H1 (cell line): ENCODE measurements at regions not wholly inside any gene's neighbourhood (a gene's known extent, or its start where the extent isn't known, plus 50 kb on each side); places are given as distances from the start of the nearest gene placed in this dataset.

Experiments
- CTCF ChIA-PET: fragments of 300-600 bp; sonication (Branson Sonifier 250); formaldehyde crosslinking; loops from one replicate; lab custom pipeline; 2021; ENCODE audit not compliant: partially characterized antibody; lab: Charles Lee
- POLR2A ChIA-PET: fragments of 300-600 bp; sonication (Branson Sonifier 250); formaldehyde crosslinking; loops from one replicate; lab custom pipeline; 2021; ENCODE audit warnings: inconsistent platforms; ENCODE audit not compliant: partially characterized antibody; lab: Charles Lee
- DNase-seq, 2 experiments: peaks; one replicate each; pipeline versions ENCODE4 v3.0.0 to v3.0.0-alpha.2; 2010 to 2022; ENCODE audit warnings: low spot score in 2 of 2, low read depth in 1 of 2, mixed read lengths in 1 of 2
- FAIRE-seq: peaks from 2 replicates; lab custom pipeline; 2011; peaks lifted over from hg19 to GRCh38; lab: Jason Lieb, UNC
- H2AFZ ChIP-seq: 2 replicates; pipeline ENCODE4 v1.8.1; 2012; ENCODE audit warnings: low read length, inconsistent platforms
- H2AK5ac ChIP-seq: 2 replicates; pipeline ENCODE4 v1.6.1; 2013; ENCODE audit warnings: low read depth, low read length
- H2BK120ac ChIP-seq: replicated peaks from 2 replicates; pipeline ENCODE3; 2013; ENCODE audit warnings: low read depth, low read length, inconsistent platforms
- H2BK12ac ChIP-seq: 2 replicates; pipeline ENCODE4 v1.6.1; 2013; ENCODE audit warnings: low read depth, low read length
- H2BK15ac ChIP-seq: 2 replicates; pipeline ENCODE4 v1.6.1; 2013; ENCODE audit warnings: low read length
- H2BK20ac ChIP-seq: 2 replicates; pipeline ENCODE4 v1.6.1; 2013; ENCODE audit warnings: low read length
- H2BK5ac ChIP-seq: 2 replicates; pipeline ENCODE4 v1.6.1; 2013; ENCODE audit warnings: low read depth, low read length
- H3K14ac ChIP-seq: 2 replicates; pipeline ENCODE4 v1.6.1; 2013; ENCODE audit warnings: inconsistent platforms; ENCODE audit not compliant: insufficient read length
- H3K18ac ChIP-seq: 2 replicates; pipeline ENCODE4 v1.6.1; 2013; ENCODE audit warnings: low read length; ENCODE audit errors: extremely low read depth
- H3K23ac ChIP-seq: 2 replicates; pipeline ENCODE4 v1.6.1; 2013; ENCODE audit warnings: inconsistent platforms; ENCODE audit not compliant: insufficient read length
- H3K23me2 ChIP-seq: 2 replicates; pipeline ENCODE4 v1.6.1; 2013; ENCODE audit warnings: low read depth, low read length
- H3K27ac ChIP-seq: 2 replicates; pipeline ENCODE4 v1.6.1; 2011; ENCODE audit warnings: low read depth, low read length, inconsistent platforms
- H3K27me3 ChIP-seq, 4 experiments: replicated peaks in 1 of 4; 1 replicate in 1 of 4; 2 replicates in 3 of 4; pipeline versions ENCODE4 v1.6.1 to v1.8.1; 2011 to 2013; ENCODE audit warnings: low read length in 3 of 4, mild to moderate bottlenecking in 3 of 4, inconsistent platforms in 2 of 4, mixed read lengths in 2 of 4, moderate library complexity in 1 of 4; ENCODE audit not compliant: control insufficient read depth in 3 of 4, insufficient read depth in 3 of 4; ENCODE audit errors: extremely low read depth in 1 of 4
- H3K36me3 ChIP-seq, 4 experiments: 2 replicates each; pipeline versions ENCODE4 v1.6.1 to v1.8.1; 2011 to 2013; ENCODE audit warnings: mild to moderate bottlenecking in 4 of 4, low read length in 3 of 4, moderate library complexity in 2 of 4, control low read depth in 1 of 4, inconsistent platforms in 1 of 4; ENCODE audit not compliant: insufficient read depth in 4 of 4, control insufficient read depth in 2 of 4
- H3K4ac ChIP-seq: replicated peaks from 2 replicates; pipeline ENCODE3; 2013; ENCODE audit warnings: low read length, low read depth, mixed read lengths, inconsistent platforms; ENCODE audit not compliant: insufficient read length
- H3K4me1 ChIP-seq, 4 experiments: replicated peaks in 1 of 4; 1 replicate in 1 of 4; 2 replicates in 3 of 4; pipeline versions ENCODE4 v1.6.1 to v1.8.1; 2011 to 2013; ENCODE audit warnings: low read length in 3 of 4, inconsistent platforms in 2 of 4, mixed read lengths in 1 of 4; ENCODE audit not compliant: insufficient read depth in 4 of 4, control insufficient read depth in 3 of 4
- H3K4me2 ChIP-seq, 2 experiments: 2 replicates each; pipeline versions ENCODE4 v1.6.1 to v1.8.1; 2011 to 2013; ENCODE audit warnings: low read depth in 2 of 2, low read length in 2 of 2, control low read depth in 1 of 2, inconsistent platforms in 1 of 2, mild to moderate bottlenecking in 1 of 2; ENCODE audit not compliant: insufficient read depth in 1 of 2
- H3K4me3 ChIP-seq, 4 experiments: fragments of 200-600, 300-600 bp in 1 of 4; sonication (generic), shearing (Covaris generic), sonication (Bioruptor Twin) in 1 of 4; 2 replicates each; pipeline versions ENCODE4 v1.5.1 to v1.8.1; 2011 to 2016; ENCODE audit warnings: low read length in 4 of 4, low read depth in 3 of 4, control low read depth in 2 of 4, inconsistent platforms in 2 of 4, mild to moderate bottlenecking in 2 of 4, mixed read lengths in 1 of 4, moderate library complexity in 1 of 4; ENCODE audit not compliant: insufficient read depth in 2 of 4; ENCODE audit errors: extremely low read depth in 1 of 4
- H3K56ac ChIP-seq: replicated peaks from 2 replicates; pipeline ENCODE3; 2013; ENCODE audit warnings: low read depth, mild to moderate bottlenecking, mixed read lengths, low read length, inconsistent platforms; ENCODE audit not compliant: insufficient read length
- H3K79me1 ChIP-seq: 2 replicates; pipeline ENCODE4 v1.6.1; 2013; ENCODE audit warnings: low read depth, low read length, control low read depth
- H3K79me2 ChIP-seq, 2 experiments: 2 replicates each; pipeline versions ENCODE4 v1.6.1 to v1.8.1; 2012 to 2013; ENCODE audit warnings: low read length in 2 of 2, mild to moderate bottlenecking in 2 of 2, inconsistent platforms in 1 of 2; ENCODE audit not compliant: insufficient read depth in 2 of 2, control insufficient read depth in 1 of 2
- H3K9ac ChIP-seq, 4 experiments: replicated peaks in 1 of 4; 1 replicate in 1 of 4; 2 replicates in 3 of 4; pipeline versions ENCODE4 v1.6.1 to v1.8.1; 2011 to 2013; ENCODE audit warnings: low read depth in 3 of 4, low read length in 3 of 4, control low read depth in 2 of 4, mild to moderate bottlenecking in 2 of 4, moderate library complexity in 2 of 4, inconsistent platforms in 1 of 4; ENCODE audit errors: extremely low read depth in 1 of 4
- H3K9me3 ChIP-seq, 2 experiments: 2 replicates each; pipeline versions ENCODE4 v1.6.1 to v1.8.1; 2012 to 2013; ENCODE audit warnings: mild to moderate bottlenecking in 2 of 2, moderate library complexity in 2 of 2, control low read depth in 1 of 2, inconsistent platforms in 1 of 2, low read depth in 1 of 2, low read length in 1 of 2, mixed read lengths in 1 of 2; ENCODE audit not compliant: insufficient read depth in 2 of 2
- H4K20me1 ChIP-seq, 2 experiments: replicated peaks in 1 of 2; 2 replicates each; pipeline versions ENCODE3 to v1.8.1; 2011 to 2013; ENCODE audit warnings: inconsistent platforms in 2 of 2, low read length in 2 of 2, mild to moderate bottlenecking in 1 of 2; ENCODE audit not compliant: insufficient read depth in 2 of 2, control insufficient read depth in 1 of 2
- H4K5ac ChIP-seq: 2 replicates; pipeline ENCODE4 v1.6.1; 2013; ENCODE audit warnings: low read length, low read depth, mixed read lengths, inconsistent platforms; ENCODE audit not compliant: insufficient read length
- H4K8ac ChIP-seq: 2 replicates; pipeline ENCODE4 v1.8.0; 2013; ENCODE audit warnings: mild to moderate bottlenecking, moderate library complexity, low read length, inconsistent platforms; ENCODE audit not compliant: insufficient read depth; ENCODE audit errors: extremely low read depth
- H4K91ac ChIP-seq: replicated peaks from 2 replicates; pipeline ENCODE3; 2013; ENCODE audit warnings: low read length, mixed read lengths, inconsistent platforms; ENCODE audit not compliant: insufficient read length
- CEBPB ChIP-seq: IDR thresholded peaks from 2 replicates; pipeline ENCODE4 v1.6.1; 2012; ENCODE audit warnings: low read depth, low read length
- KDM5A ChIP-seq: fragments of 200-600 bp; IDR thresholded peaks from 2 replicates; pipeline ENCODE4 v1.7.1; 2012; ENCODE audit warnings: mild to moderate bottlenecking, low read length, inconsistent platforms, mixed read lengths
- WGBS, 2 experiments: shearing (Covaris generic) in 1 of 2; methylation state at CpG; one replicate each; pipeline versions ENCODE4 v1.1.6 to v1.1.7; 2013 to 2015; ENCODE audit warnings: low lambda C conversion rate in 2 of 2, mixed read lengths in 2 of 2, inconsistent platforms in 1 of 2, low coverage in 1 of 2, missing lambda C conversion rate in 1 of 2; ENCODE audit not compliant: insufficient replicate concordance in 2 of 2, insufficient coverage in 1 of 2, insufficient read length in 1 of 2; ENCODE audit errors: extremely low coverage in 1 of 2, missing lambda C conversion rate in 1 of 2; 5-methylcytosine and 5-hydroxymethylcytosine counted together

DNA sequence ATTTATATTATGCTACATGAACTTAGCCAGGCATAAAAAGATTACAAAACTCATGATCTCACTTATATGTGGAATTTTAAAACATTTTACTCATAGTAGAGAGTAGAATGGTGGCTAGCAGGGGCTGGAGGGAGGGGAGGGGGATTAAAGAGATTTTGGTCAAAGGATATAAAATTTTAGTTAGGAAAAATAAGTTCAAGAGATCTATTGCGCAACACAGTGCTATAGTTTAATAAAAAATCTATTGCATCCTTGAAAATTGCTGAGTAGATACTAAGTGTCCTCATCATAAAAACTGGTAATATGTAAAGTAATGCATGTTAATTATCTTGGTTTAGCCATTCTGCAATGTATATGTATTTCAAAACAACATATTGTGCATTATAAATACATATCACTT is 635.6 kb upstream of the NEGR1 start:
- H2AFZ ChIP-seq: no peak overlapping the region
- FAIRE-seq (no peak), DNase-seq (no peak)
- no peak overlapping the region for H3K14ac ChIP-seq
- no peaks in the 10 kb centered on the region; the same call in 1 of the 2 replicates for H3K23me2 ChIP-seq
- no peak overlapping the region for H2BK120ac ChIP-seq
- no peaks in the 10 kb centered on the region for H3K27me3 ChIP-seq
- H4K20me1 ChIP-seq: no peaks in the 10 kb centered on the region
- no peak overlapping the region for H2BK15ac ChIP-seq
- no peak overlapping the region for H2AK5ac ChIP-seq
- H2BK12ac ChIP-seq: no peak overlapping the region
- H4K5ac ChIP-seq: no peak overlapping the region
- no peaks in the 10 kb centered on the region for H3K36me3 ChIP-seq
- no peak overlapping the region for H3K4me2 ChIP-seq
- POLR2A ChIA-PET: no interaction called here
- no peak overlapping the region for H2BK5ac ChIP-seq
- H3K9me3 ChIP-seq: no peaks in the 10 kb centered on the region
- no peak overlapping the region for H3K9ac ChIP-seq
- no peak overlapping the region for H3K27ac ChIP-seq
- no peak overlapping the region for H3K18ac ChIP-seq
- H3K79me2 ChIP-seq: no peaks in the 10 kb centered on the region
- TF ChIP-seq KDM5A (no peak), CEBPB (peak; percentile 94)
- CTCF ChIA-PET: no interaction called here
- 89% methylated on average over 1 of the region's 1 CpG; no CpG with 5 or more reads in 1 of the 2 experiments for WGBS, 2 experiments
- H3K4me1 ChIP-seq: peaks cover 0 to 7% (median 3%) of the 10 kb centered on the region in 4 experiments; a peak in 3 of 7 replicates
- H3K23ac ChIP-seq: no peak overlapping the region
- H2BK20ac ChIP-seq: no peak overlapping the region
- H4K8ac ChIP-seq: no peak overlapping the region
- no peak overlapping the region for H3K4me3 ChIP-seq
- no peak overlapping the region for H3K4ac ChIP-seq
- H3K56ac ChIP-seq: no peak overlapping the region
- no peak overlapping the region for H4K91ac ChIP-seq
- H3K79me1 ChIP-seq: no peaks in the 10 kb centered on the region
